Central memory CD8-positive, alpha-beta T cell (primary cell): ENCODE measurements at regions not wholly inside any gene's neighbourhood (a gene's known extent, or its start where the extent isn't known, plus 50 kb on each side); places are given as distances from the start of the nearest gene placed in this dataset.
"Not testable (repeated sequence)": the region's sequence is repeated elsewhere in the genome, so short reads cannot be mapped to it uniquely, and the experiment has no call there.

Source experiments
- ATAC-seq: fragments of 150-1000 bp; cut with Tn5 transposase; replicated peaks from 2 replicates; pipeline ENCODE4 v1.10.0; 2022; ENCODE audit warnings: mild to moderate bottlenecking, moderate FRiP score, moderate number of reproducible peaks; ENCODE audit not compliant: poor library complexity, severe bottlenecking; ENCODE audit errors: extremely low read depth
- DNase-seq, 2 donors: peaks; one replicate each; pipeline ENCODE4 v3.0.0; 2021; ENCODE audit warnings: low spot score in 2 of 2
- H3K27ac Mint-ChIP-seq: one replicate; pipeline ENCODE4 v1.8.0; 2022; ENCODE audit warnings: low read depth, mild to moderate bottlenecking, moderate library complexity, mixed read lengths
- H3K27me3 Mint-ChIP-seq: one replicate; pipeline ENCODE4 v1.8.0; 2022; ENCODE audit warnings: mixed read lengths
- H3K36me3 Mint-ChIP-seq: one replicate; pipeline ENCODE4 v1.8.0; 2022; ENCODE audit warnings: mild to moderate bottlenecking, moderate library complexity, mixed read lengths; ENCODE audit not compliant: insufficient read depth
- H3K4me1 Mint-ChIP-seq: one replicate; pipeline ENCODE4 v1.8.0; 2022; ENCODE audit warnings: mixed read lengths
- H3K4me3 Mint-ChIP-seq: one replicate; pipeline ENCODE4 v1.8.0; 2022; ENCODE audit warnings: mild to moderate bottlenecking, moderate library complexity, mixed read lengths
- H3K9me3 Mint-ChIP-seq: one replicate; pipeline ENCODE4 v1.8.0; 2022; ENCODE audit warnings: mixed read lengths

DNA sequence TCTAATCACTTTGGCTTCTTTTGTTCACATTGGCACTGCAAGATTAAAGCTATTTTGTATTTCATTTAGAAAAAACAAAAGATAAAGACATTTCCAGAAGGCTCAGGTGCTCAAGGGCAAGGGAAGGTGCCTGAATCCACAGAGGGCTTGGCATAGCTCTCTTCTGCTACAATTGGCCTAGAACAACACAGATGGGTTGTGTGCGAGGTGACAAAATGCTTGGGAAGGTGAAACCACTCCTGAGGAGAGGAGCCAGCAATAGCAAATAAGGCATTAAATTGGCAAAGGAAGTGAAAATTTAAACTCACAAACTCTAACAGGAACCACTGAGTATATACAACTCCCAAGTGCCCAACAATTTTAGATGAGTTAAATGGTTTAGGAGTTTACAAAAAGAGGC is 1290.4 kb upstream of the CHAC2 start:
- Mint-ChIP-seq H3K27me3 (no peaks in the 10 kb centered on the region), H3K9me3 (peaks cover 11% of the 10 kb centered on the region), H3K4me3 (no peak overlapping the region), H3K36me3 (no peaks in the 10 kb centered on the region), H3K27ac (no peak overlapping the region), H3K4me1 (no peaks in the 10 kb centered on the region)
- ATAC-seq (no peak), DNase-seq (no peak)

- Mint-ChIP-seq H3K36me3 (no peaks in the 10 kb centered on the region), H3K27ac (no peak overlapping the region), H3K4me3 (no peak overlapping the region), H3K4me1 (no peaks in the 10 kb centered on the region), H3K9me3 (peaks cover 11% of the 10 kb centered on the region), H3K27me3 (no peaks in the 10 kb centered on the region)
- no peak for DNase-seq
- ATAC-seq: no peak
Observed at GRCh38 chr2:52475590-52475989, 1292.0 kb upstream of the CHAC2 start.

GRCh38 chr2:52474091-52474490 is 1293.5 kb upstream of the CHAC2 start:
- no peaks in the 10 kb centered on the region for H3K4me1 Mint-ChIP-seq
- DNase-seq (no peak), ATAC-seq (no peak)
- no peak overlapping the region for H3K4me3 Mint-ChIP-seq
- H3K27me3 Mint-ChIP-seq: no peaks in the 10 kb centered on the region
- H3K36me3 Mint-ChIP-seq: no peaks in the 10 kb centered on the region
- peaks cover 6% of the 10 kb centered on the region for H3K9me3 Mint-ChIP-seq
- no peak overlapping the region for H3K27ac Mint-ChIP-seq

GRCh38 chr2:52473526-52473925 is 1294.1 kb upstream of the CHAC2 start:
- no peak for DNase-seq
- H3K36me3 Mint-ChIP-seq: no peaks in the 10 kb centered on the region
- ATAC-seq: no peak
- no peaks in the 10 kb centered on the region for H3K4me1 Mint-ChIP-seq
- H3K9me3 Mint-ChIP-seq: peaks cover 3% of the 10 kb centered on the region
- no peak overlapping the region for H3K27ac Mint-ChIP-seq
- H3K27me3 Mint-ChIP-seq: no peaks in the 10 kb centered on the region
- no peak overlapping the region for H3K4me3 Mint-ChIP-seq

GRCh38 chr2:52470457-52470856 is 1297.1 kb upstream of the CHAC2 start:
- not testable (repeated sequence) for H3K4me3 Mint-ChIP-seq, H3K4me1 Mint-ChIP-seq, H3K9me3 Mint-ChIP-seq, H3K36me3 Mint-ChIP-seq, DNase-seq, ATAC-seq, H3K27me3 Mint-ChIP-seq, H3K27ac Mint-ChIP-seq

- ATAC-seq (no peak), DNase-seq (no peak)
- H3K27me3 Mint-ChIP-seq: no peaks in the 10 kb centered on the region
- H3K4me1 Mint-ChIP-seq: no peaks in the 10 kb centered on the region
- no peaks in the 10 kb centered on the region for H3K36me3 Mint-ChIP-seq
- H3K9me3 Mint-ChIP-seq: peaks cover 8% of the 10 kb centered on the region
- H3K4me3 Mint-ChIP-seq: no peak overlapping the region
- no peak overlapping the region for H3K27ac Mint-ChIP-seq
Observed at GRCh38 chr2:52467189-52467588, 1300.4 kb upstream of the CHAC2 start.

DNA sequence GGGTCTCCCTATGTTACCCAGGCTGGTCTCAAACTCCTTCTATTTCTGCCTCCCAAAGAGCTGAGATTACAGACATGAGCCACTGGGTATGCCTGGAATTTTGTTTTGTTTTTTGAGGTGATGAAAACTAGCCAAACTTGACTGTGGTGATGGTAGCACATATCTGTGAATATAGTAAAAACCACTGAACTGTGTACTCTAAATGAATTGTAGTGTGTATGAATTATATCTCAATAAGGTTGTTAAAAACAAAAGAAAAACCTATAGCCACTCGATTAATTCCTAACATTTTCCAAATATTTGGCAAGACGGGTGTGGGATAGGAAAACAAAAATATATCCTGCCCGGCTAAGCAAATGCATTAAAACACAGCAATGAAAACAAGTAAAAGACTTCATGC is 1302.3 kb upstream of the CHAC2 start:
- Mint-ChIP-seq H3K36me3 (no peaks in the 10 kb centered on the region), H3K4me1 (no peaks in the 10 kb centered on the region), H3K27me3 (no peaks in the 10 kb centered on the region), H3K9me3 (peaks cover 8% of the 10 kb centered on the region), H3K4me3 (no peak overlapping the region), H3K27ac (no peak overlapping the region)
- DNase-seq: no peak
- no peak for ATAC-seq

DNA sequence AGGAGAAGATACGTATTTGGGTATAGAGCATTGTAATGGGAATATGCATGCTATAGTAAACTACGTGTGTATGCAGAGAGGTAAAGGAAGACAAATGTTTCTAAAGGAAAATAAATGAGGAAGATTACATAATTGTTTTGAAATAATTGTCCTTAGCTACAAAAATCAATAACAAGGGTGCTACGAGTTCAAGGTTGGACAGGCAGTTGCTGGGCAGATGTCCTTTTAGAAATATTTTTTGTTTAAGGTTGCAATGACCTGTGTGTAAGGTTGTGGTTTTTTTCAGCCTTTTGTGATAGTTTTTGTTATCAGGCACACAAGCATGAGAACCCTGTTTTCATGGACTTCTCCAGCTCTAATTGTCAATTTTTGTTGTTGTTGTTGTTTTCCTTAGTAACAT is 1304.1 kb upstream of the CHAC2 start:
- H3K4me1 Mint-ChIP-seq: no peaks in the 10 kb centered on the region
- ATAC-seq (no peak), DNase-seq (no peak)
- H3K27ac Mint-ChIP-seq: no peak overlapping the region
- H3K4me3 Mint-ChIP-seq: no peak overlapping the region
- peaks cover 18% of the 10 kb centered on the region for H3K9me3 Mint-ChIP-seq
- H3K27me3 Mint-ChIP-seq: no peaks in the 10 kb centered on the region
- no peaks in the 10 kb centered on the region for H3K36me3 Mint-ChIP-seq

- no peaks in the 10 kb centered on the region for H3K36me3 Mint-ChIP-seq
- ATAC-seq: no peak
Observed at GRCh38 chr2:52456561-52457377, 1310.8 kb upstream of the CHAC2 start.

GRCh38 chr2:52454962-52455361 is 1312.6 kb upstream of the CHAC2 start:
- Mint-ChIP-seq H3K4me1 (no peaks in the 10 kb centered on the region), H3K9me3 (peaks cover 35% of the 10 kb centered on the region), H3K27ac (no peak overlapping the region), H3K36me3 (no peaks in the 10 kb centered on the region), H3K27me3 (no peaks in the 10 kb centered on the region), H3K4me3 (no peak overlapping the region)
- ATAC-seq: no peak
- no peak for DNase-seq

More at GRCh38 chr2:52456561-52457377, 1310.8 kb upstream of the CHAC2 start:
- no peak overlapping the region for H3K4me3 Mint-ChIP-seq
- H3K9me3 Mint-ChIP-seq: peaks cover 35% of the 10 kb centered on the region
- DNase-seq: no peak
- no peaks in the 10 kb centered on the region for H3K27me3 Mint-ChIP-seq
- no peak overlapping the region for H3K27ac Mint-ChIP-seq
- H3K4me1 Mint-ChIP-seq: no peaks in the 10 kb centered on the region

- Mint-ChIP-seq H3K4me3 (no peak overlapping the region), H3K4me1 (no peaks in the 10 kb centered on the region), H3K27me3 (no peaks in the 10 kb centered on the region), H3K9me3 (peaks cover 19% of the 10 kb centered on the region), H3K36me3 (no peaks in the 10 kb centered on the region), H3K27ac (no peak overlapping the region)
- no peak for DNase-seq
- no peak for ATAC-seq
Observed at GRCh38 chr2:52452201-52452600, 1315.4 kb upstream of the CHAC2 start.

- Mint-ChIP-seq H3K4me1 (no peaks in the 10 kb centered on the region), H3K27me3 (no peaks in the 10 kb centered on the region), H3K9me3 (peaks cover 11% of the 10 kb centered on the region), H3K36me3 (no peaks in the 10 kb centered on the region), H3K27ac (no peak overlapping the region), H3K4me3 (no peak overlapping the region)
- ATAC-seq (no peak), DNase-seq (no peak)
Observed at GRCh38 chr2:52445686-52446085, 1321.9 kb upstream of the CHAC2 start.

DNA sequence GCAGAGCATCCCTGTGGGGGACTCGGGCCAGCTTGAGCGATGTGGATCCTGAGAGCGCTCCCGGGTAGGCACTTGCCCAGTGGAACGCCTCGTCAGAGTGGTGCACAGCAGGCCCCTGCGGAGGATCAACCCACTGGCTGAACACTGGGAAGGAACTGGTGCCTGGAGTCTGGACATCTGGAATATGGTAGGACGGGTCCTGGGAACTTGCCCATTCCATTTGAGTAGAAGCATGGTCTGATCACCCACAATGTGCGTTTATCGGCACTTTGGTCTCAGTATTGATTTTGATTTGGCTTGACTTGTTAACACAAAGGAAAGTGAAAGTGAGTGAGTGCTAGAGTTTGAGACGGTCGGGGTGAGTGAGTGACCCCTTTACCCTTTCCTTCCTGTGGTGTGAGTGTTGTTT is 1336.2 kb upstream of the CHAC2 start:
- no peak for DNase-seq
- no peaks in the 10 kb centered on the region for H3K27me3 Mint-ChIP-seq
- H3K9me3 Mint-ChIP-seq: peaks cover 21% of the 10 kb centered on the region
- H3K4me1 Mint-ChIP-seq: no peaks in the 10 kb centered on the region
- H3K27ac Mint-ChIP-seq: no peak overlapping the region
- H3K4me3 Mint-ChIP-seq: no peak overlapping the region
- H3K36me3 Mint-ChIP-seq: no peaks in the 10 kb centered on the region
- no peak for ATAC-seq
